CD8-positive, alpha-beta memory T cell (primary cell): ENCODE measurements at regions not wholly inside any gene's neighbourhood (a gene's known extent, or its start where the extent isn't known, plus 50 kb on each side); places are given as distances from the start of the nearest gene placed in this dataset.
"Not testable (repeated sequence)": the region's sequence is repeated elsewhere in the genome, so short reads cannot be mapped to it uniquely, and the experiment has no call there.

Experiments
- CTCF ChIA-PET: fragments of 350-600 bp; sonication (Branson Sonifier 250); formaldehyde crosslinking; loops from one replicate; lab custom pipeline; 2021; ENCODE audit warnings: antibody characterized with exemption; lab: Charles Lee
- POLR2A ChIA-PET: fragments of 350-600 bp; sonication (Branson Sonifier 250); formaldehyde crosslinking; loops from one replicate; lab custom pipeline; 2021; ENCODE audit warnings: antibody characterized with exemption; lab: Charles Lee
- DNase-seq, 5 donors: peaks; one replicate each; pipeline versions ENCODE4 v3.0.0 to v3.0.0-alpha.2; 2020 to 2022; ENCODE audit warnings: mixed read lengths in 1 of 5
- H3K27ac ChIP-seq: one replicate; pipeline ENCODE4 v1.7.0; 2013; ENCODE audit warnings: low read depth, mild to moderate bottlenecking, low read length, moderate library complexity
- H3K27me3 ChIP-seq: 2 replicates; pipeline ENCODE4 v1.7.0; 2013; ENCODE audit warnings: low read length, mild to moderate bottlenecking; ENCODE audit not compliant: insufficient read depth, poor library complexity, severe bottlenecking
- H3K36me3 ChIP-seq: 2 replicates; pipeline ENCODE4 v1.7.0; 2013; ENCODE audit warnings: mild to moderate bottlenecking, low read length, moderate library complexity; ENCODE audit not compliant: insufficient read depth
- H3K4me1 ChIP-seq: 2 replicates; pipeline ENCODE4 v1.7.0; 2013; ENCODE audit warnings: mild to moderate bottlenecking, low read length, moderate library complexity; ENCODE audit not compliant: insufficient read depth
- H3K4me3 ChIP-seq: 2 replicates; pipeline ENCODE4 v1.7.0; 2013; ENCODE audit warnings: mild to moderate bottlenecking, low read length
- H3K9me3 ChIP-seq: 2 replicates; pipeline ENCODE4 v1.7.0; 2013; ENCODE audit warnings: mild to moderate bottlenecking, low read length
- H3K27ac Mint-ChIP-seq, 8 donors: one replicate each; pipeline ENCODE4 v1.8.0; 2020 to 2021; ENCODE audit warnings: mixed read lengths in 8 of 8, mild to moderate bottlenecking in 6 of 8, inconsistent platforms in 3 of 8, moderate library complexity in 3 of 8
- H3K27me3 Mint-ChIP-seq, 2 donors: one replicate each; pipeline ENCODE4 v1.8.0; 2020 to 2021; ENCODE audit warnings: mixed read lengths in 2 of 2, mild to moderate bottlenecking in 1 of 2, moderate library complexity in 1 of 2
- H3K36me3 Mint-ChIP-seq, 3 donors: one replicate each; pipeline ENCODE4 v1.8.0; 2020 to 2021; ENCODE audit warnings: mixed read lengths in 3 of 3, inconsistent platforms in 1 of 3, mild to moderate bottlenecking in 1 of 3
- H3K4me1 Mint-ChIP-seq, 3 donors: one replicate each; pipeline ENCODE4 v1.8.0; 2020 to 2021; ENCODE audit warnings: mixed read lengths in 3 of 3, inconsistent platforms in 1 of 3, mild to moderate bottlenecking in 1 of 3
- H3K4me3 Mint-ChIP-seq, 7 donors: one replicate each; pipeline ENCODE4 v1.8.0; 2020 to 2021; ENCODE audit warnings: mixed read lengths in 7 of 7, mild to moderate bottlenecking in 6 of 7, moderate library complexity in 4 of 7, inconsistent platforms in 2 of 7
- H3K9me3 Mint-ChIP-seq, 5 donors: one replicate each; pipeline ENCODE4 v1.8.0; 2020 to 2022; ENCODE audit warnings: mixed read lengths in 5 of 5, mild to moderate bottlenecking in 3 of 5, moderate library complexity in 2 of 5, inconsistent platforms in 1 of 5

DNA sequence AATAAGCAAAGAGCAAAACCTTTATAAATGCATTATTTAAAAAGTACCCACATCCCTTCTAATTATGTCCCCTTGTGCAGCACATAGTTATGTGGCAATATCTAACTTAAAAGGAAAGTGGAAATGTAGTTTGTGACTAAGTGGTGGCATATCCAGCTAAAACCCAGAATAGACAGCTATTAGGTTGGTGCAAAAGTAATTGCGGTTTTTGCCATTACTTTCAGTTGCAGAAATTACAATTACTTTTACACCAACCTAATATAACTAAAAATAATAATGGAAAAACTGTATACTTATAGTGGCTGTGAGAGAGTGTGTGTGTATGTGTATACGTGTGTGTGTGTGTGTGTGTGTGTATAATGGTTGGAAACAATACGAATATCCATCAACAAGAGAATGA, 1108.1 kb upstream of the CNTN5 start:
- H3K9me3 Mint-ChIP-seq: peaks cover 1 to 19% (median 10%) of the 10 kb centered on the region in 5 donors
- Histone ChIP-seq H3K36me3 (no peaks in the 10 kb centered on the region), H3K27ac (no peak overlapping the region), H3K9me3 (no peaks in the 10 kb centered on the region), H3K4me3 (no peak overlapping the region), H3K27me3 (no peaks in the 10 kb centered on the region), H3K4me1 (no peaks in the 10 kb centered on the region)
- H3K36me3 Mint-ChIP-seq: no peaks in the 10 kb centered on the region
- CTCF ChIA-PET: no interaction called here
- no peaks in the 10 kb centered on the region for H3K27me3 Mint-ChIP-seq
- POLR2A ChIA-PET: no interaction called here
- DNase-seq: no peak
- no peak overlapping the region for H3K27ac Mint-ChIP-seq
- no peaks in the 10 kb centered on the region for H3K4me1 Mint-ChIP-seq
- H3K4me3 Mint-ChIP-seq: no peak overlapping the region

DNA sequence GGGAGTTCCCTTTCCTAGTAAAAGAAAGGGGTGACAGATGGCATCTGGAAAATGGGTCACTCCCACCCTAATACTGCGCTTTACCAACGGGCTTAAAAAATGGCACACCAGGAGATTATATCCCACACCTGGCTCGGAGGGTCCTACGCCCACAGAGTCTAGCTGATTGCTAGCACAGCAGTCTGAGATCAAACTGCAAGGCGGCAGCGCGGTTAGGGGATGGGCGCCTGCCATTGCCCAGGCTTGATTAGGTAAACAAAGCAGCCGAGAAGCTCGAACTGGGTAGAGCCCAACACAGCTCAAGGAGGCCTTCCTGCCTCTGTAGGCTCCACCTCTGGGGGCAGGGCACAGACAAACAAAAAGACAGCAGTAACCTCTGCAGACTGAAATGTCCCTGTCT, 1097.8 kb upstream of the CNTN5 start:
- H3K4me3 ChIP-seq, CTCF ChIA-PET, H3K4me1 Mint-ChIP-seq, H3K27me3 Mint-ChIP-seq, H3K27me3 ChIP-seq, H3K9me3 ChIP-seq, H3K4me3 Mint-ChIP-seq, H3K36me3 ChIP-seq, H3K4me1 ChIP-seq, H3K27ac ChIP-seq, POLR2A ChIA-PET, H3K27ac Mint-ChIP-seq, H3K36me3 Mint-ChIP-seq: not testable (repeated sequence)
- peak in 1 of 5 donors; percentile 39 for DNase-seq
- H3K9me3 Mint-ChIP-seq: peaks cover 8 to 26% (median 18%) of the 10 kb centered on the region in 5 donors

GRCh38 chr11:97934572-97935208, 1086.1 kb upstream of the CNTN5 start:
- H3K36me3 ChIP-seq: no peaks in the 10 kb centered on the region
- H3K27ac ChIP-seq: no peak overlapping the region
- POLR2A ChIA-PET: no interaction called here
- CTCF ChIA-PET: no interaction called here
- Mint-ChIP-seq H3K4me3 (no peak overlapping the region), H3K36me3 (no peaks in the 10 kb centered on the region), H3K4me1 (no peaks in the 10 kb centered on the region), H3K27me3 (no peaks in the 10 kb centered on the region), H3K9me3 (peaks cover 2 to 25% (median 10%) of the 10 kb centered on the region in 5 donors), H3K27ac (no peak overlapping the region)
- H3K4me3 ChIP-seq: no peak overlapping the region
- no peaks in the 10 kb centered on the region for H3K9me3 ChIP-seq
- no peaks in the 10 kb centered on the region for H3K4me1 ChIP-seq
- H3K27me3 ChIP-seq: no peaks in the 10 kb centered on the region
- DNase-seq: no peak

GRCh38 chr11:97937501-97937900, 1083.2 kb upstream of the CNTN5 start:
- POLR2A ChIA-PET: no interaction called here
- Histone ChIP-seq H3K4me1 (no peaks in the 10 kb centered on the region), H3K4me3 (no peak overlapping the region), H3K27ac (no peak overlapping the region), H3K27me3 (no peaks in the 10 kb centered on the region), H3K9me3 (no peaks in the 10 kb centered on the region), H3K36me3 (no peaks in the 10 kb centered on the region)
- no peaks in the 10 kb centered on the region for H3K4me1 Mint-ChIP-seq
- peak overlapping the region in 1 of 8 donors; percentile 41 for H3K27ac Mint-ChIP-seq
- CTCF ChIA-PET: no interaction called here
- no peaks in the 10 kb centered on the region for H3K27me3 Mint-ChIP-seq
- H3K36me3 Mint-ChIP-seq: no peaks in the 10 kb centered on the region
- H3K9me3 Mint-ChIP-seq: peaks cover 2 to 33% (median 13%) of the 10 kb centered on the region in 5 donors
- no peak overlapping the region for H3K4me3 Mint-ChIP-seq
- no peak for DNase-seq

GRCh38 chr11:97938789-97939188, 1082.0 kb upstream of the CNTN5 start:
- CTCF ChIA-PET: no interaction called here

GRCh38 chr11:97943493-97943892, 1077.3 kb upstream of the CNTN5 start:
- Mint-ChIP-seq H3K4me1 (no peaks in the 10 kb centered on the region), H3K27ac (no peak overlapping the region), H3K27me3 (no peaks in the 10 kb centered on the region), H3K4me3 (no peak overlapping the region), H3K9me3 (peaks cover 2 to 38% (median 14%) of the 10 kb centered on the region in 5 donors), H3K36me3 (no peaks in the 10 kb centered on the region)
- POLR2A ChIA-PET: no interaction called here
- H3K27ac ChIP-seq: no peak overlapping the region
- H3K4me1 ChIP-seq: no peaks in the 10 kb centered on the region
- CTCF ChIA-PET: no interaction called here
- no peak for DNase-seq
- no peaks in the 10 kb centered on the region for H3K9me3 ChIP-seq
- H3K27me3 ChIP-seq: no peaks in the 10 kb centered on the region
- no peak overlapping the region for H3K4me3 ChIP-seq
- no peaks in the 10 kb centered on the region for H3K36me3 ChIP-seq

More at GRCh38 chr11:97938789-97939188, 1082.0 kb upstream of the CNTN5 start:
- H3K9me3 Mint-ChIP-seq: peaks cover 2 to 43% (median 12%) of the 10 kb centered on the region in 5 donors
- H3K4me3 Mint-ChIP-seq: no peak overlapping the region
- Histone ChIP-seq H3K9me3 (no peaks in the 10 kb centered on the region), H3K27ac (no peak overlapping the region), H3K4me1 (no peaks in the 10 kb centered on the region), H3K4me3 (no peak overlapping the region), H3K27me3 (no peaks in the 10 kb centered on the region), H3K36me3 (no peaks in the 10 kb centered on the region)
- H3K27me3 Mint-ChIP-seq: no peaks in the 10 kb centered on the region
- H3K27ac Mint-ChIP-seq: no peak overlapping the region
- POLR2A ChIA-PET: no interaction called here
- no peaks in the 10 kb centered on the region for H3K4me1 Mint-ChIP-seq
- no peak for DNase-seq
- no peaks in the 10 kb centered on the region for H3K36me3 Mint-ChIP-seq

GRCh38 chr11:97948793-97949192, 1072.0 kb upstream of the CNTN5 start:
- Mint-ChIP-seq H3K27me3 (no peaks in the 10 kb centered on the region), H3K36me3 (no peaks in the 10 kb centered on the region), H3K4me3 (no peak overlapping the region), H3K27ac (no peak overlapping the region), H3K4me1 (no peaks in the 10 kb centered on the region), H3K9me3 (peaks cover 3 to 22% (median 18%) of the 10 kb centered on the region in 5 donors)
- CTCF ChIA-PET: no interaction called here
- no peak for DNase-seq
- POLR2A ChIA-PET: no interaction called here
- H3K4me1 ChIP-seq: no peaks in the 10 kb centered on the region
- no peak overlapping the region for H3K4me3 ChIP-seq
- no peaks in the 10 kb centered on the region for H3K27me3 ChIP-seq
- H3K9me3 ChIP-seq: no peaks in the 10 kb centered on the region
- H3K27ac ChIP-seq: no peak overlapping the region
- H3K36me3 ChIP-seq: no peaks in the 10 kb centered on the region

GRCh38 chr11:97955595-97955994, 1065.2 kb upstream of the CNTN5 start:
- H3K36me3 Mint-ChIP-seq: no peaks in the 10 kb centered on the region
- no peaks in the 10 kb centered on the region for H3K4me1 Mint-ChIP-seq
- H3K9me3 Mint-ChIP-seq: peaks cover 3 to 21% (median 15%) of the 10 kb centered on the region in 5 donors
- H3K9me3 ChIP-seq: no peaks in the 10 kb centered on the region
- H3K27ac ChIP-seq: no peak overlapping the region
- ChIA-PET POLR2A (no interaction called here), CTCF (no interaction called here)
- H3K4me3 ChIP-seq: no peak overlapping the region
- H3K36me3 ChIP-seq: no peaks in the 10 kb centered on the region
- H3K27me3 ChIP-seq: no peaks in the 10 kb centered on the region
- no peak overlapping the region for H3K27ac Mint-ChIP-seq
- no peak for DNase-seq
- H3K4me1 ChIP-seq: no peaks in the 10 kb centered on the region
- H3K27me3 Mint-ChIP-seq: no peaks in the 10 kb centered on the region
- H3K4me3 Mint-ChIP-seq: no peak overlapping the region
